ENCODE measurements at regions not wholly inside any gene's neighbourhood (a gene's known extent, or its start where the extent isn't known, plus 50 kb on each side); places are given as distances from the start of the nearest gene placed in this dataset.
A peak's percentile ranks its signal among the peaks of the same experiment; 100 is the strongest.

DNA sequence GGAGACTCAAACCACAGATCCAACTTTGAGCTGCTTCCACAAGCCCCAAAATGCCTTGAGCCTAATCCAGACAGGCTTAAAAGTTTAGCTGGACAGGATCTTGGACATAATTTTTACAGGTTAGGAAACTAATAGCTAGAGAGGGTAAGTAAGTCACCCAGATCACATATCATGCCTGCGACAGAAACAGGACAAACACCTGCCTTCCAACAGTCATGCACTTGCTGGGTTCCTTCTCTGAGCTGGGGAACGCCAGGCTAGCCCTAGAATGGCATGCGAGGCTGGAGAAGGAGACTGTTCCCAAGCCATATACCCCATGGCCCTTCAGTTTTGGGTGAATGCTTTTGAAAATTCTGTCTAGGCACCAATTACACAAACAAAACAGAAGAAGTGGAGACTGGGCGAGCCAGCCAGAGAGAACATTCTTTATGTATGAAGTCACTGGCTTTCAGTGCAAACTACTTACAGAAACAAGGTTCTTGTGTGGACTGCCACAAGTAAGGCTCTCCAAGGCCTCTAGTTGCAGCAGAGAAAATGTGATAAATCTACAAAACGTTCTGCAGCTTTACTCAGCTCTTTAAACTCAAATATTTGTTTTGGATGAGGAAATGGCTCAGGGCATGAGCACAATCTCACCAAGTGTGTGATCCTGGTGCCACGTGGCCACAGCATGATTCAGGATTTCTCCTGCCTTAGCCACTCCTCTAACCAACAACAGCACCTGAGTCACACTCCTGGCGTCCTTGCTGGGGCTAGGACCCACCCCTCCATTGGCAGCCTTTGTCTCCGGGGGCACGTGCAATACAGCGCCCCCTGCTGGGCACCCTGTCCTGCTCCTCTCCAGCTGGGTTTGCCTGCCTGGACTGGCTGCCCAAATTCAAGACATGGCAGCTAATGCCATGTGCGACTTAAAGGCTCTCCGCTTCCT lies 73.4 kb upstream of the UBL3 start:
- peak in 2 of 4 experiments; percentile 19 to 27 for DNase-seq

- no peak for DNase-seq
Measured at GRCh38 chr13:29922896-29923295, 72.5 kb upstream of the UBL3 start.

DNA sequence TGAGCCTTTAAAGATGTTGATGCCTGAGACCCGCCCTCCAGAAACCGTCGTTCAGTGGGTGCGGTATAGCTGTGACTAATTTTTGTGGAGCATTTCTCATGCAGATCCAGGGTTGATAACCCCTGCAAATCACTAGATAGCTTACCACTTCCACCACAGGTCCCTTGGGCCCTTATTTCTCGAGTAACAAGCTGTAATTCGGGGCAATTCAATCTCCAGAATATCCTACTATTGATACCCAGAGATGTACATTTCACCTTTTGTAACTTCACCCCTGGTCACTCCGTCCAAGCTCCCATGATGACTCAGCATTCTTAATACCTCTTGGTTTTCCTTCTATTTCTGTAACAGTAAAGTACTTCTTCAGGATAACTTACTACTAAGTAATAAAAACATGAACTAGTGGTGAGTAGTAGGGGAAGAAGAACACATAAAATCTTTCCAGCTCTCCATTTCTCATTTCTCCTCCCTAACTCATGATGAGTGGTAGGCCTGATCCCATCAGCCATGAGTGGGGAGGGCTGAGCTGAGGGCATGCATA lies 71.9 kb upstream of the UBL3 start:
- DNase-seq = no peak

GRCh38 chr13:29921542-29921941 lies 71.1 kb upstream of the UBL3 start:
- DNase-seq = no peak

GRCh38 chr13:29920025-29920643 lies 69.7 kb upstream of the UBL3 start:
- no peak for DNase-seq

DNA sequence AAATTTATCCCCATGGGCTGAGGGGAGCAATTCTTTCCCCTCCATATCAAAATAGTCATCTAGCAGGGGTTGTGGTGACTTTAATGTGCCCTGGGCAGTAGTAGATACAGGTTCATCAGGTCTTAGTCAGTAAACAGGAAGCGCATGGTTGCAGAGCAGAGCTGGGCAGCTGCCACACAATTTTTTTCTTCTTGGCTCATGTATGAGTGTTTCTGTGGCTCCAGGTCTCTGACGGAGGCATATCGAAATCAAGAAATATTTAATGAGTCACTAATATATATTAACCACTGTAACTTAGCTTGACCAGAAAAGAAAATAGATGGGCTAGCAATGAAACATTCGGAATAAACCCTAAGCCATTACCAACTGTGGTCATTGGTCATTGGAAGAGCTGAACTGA lies 68.4 kb upstream of the UBL3 start:
- DNase-seq = no peak

DNA sequence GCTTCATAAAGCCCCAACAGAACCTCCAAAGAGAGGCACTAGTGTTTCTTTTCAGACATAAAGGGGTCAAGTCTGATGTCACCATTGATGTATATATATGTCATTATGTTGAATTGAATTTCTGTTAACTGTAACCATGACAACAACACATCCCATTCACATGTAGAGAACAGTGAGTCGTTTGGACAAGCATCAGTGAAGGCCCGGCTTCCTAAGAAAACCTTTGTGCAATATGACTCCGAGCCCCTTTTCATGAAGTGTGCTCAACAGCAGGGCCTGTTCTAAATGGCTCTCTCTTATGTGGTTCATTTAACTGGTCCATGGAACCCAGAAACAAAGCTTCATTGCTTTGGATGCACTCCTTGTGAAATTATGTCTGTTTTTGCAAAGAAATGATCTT lies 67.2 kb upstream of the UBL3 start:
- no peak for DNase-seq

DNA sequence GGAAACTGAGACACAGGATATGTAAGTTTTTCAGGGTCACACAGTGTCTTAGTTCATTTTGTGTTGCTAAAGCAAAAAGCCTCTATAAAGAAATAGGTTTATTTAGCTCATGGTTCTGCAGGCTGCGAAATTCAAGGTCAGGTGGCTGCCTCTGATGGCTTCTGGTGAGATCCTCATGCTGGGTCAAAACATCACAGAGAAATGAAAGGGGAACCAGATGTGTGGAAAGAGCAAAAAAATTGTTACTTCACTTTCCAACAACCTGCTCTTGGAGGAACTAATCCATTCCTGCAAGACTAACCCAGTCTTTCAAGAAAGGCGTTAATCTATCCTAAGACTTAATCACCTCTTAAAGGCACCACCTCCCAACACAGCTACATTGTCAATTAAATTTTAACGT lies 64.2 kb upstream of the UBL3 start:
- DNase-seq = no peak

DNA sequence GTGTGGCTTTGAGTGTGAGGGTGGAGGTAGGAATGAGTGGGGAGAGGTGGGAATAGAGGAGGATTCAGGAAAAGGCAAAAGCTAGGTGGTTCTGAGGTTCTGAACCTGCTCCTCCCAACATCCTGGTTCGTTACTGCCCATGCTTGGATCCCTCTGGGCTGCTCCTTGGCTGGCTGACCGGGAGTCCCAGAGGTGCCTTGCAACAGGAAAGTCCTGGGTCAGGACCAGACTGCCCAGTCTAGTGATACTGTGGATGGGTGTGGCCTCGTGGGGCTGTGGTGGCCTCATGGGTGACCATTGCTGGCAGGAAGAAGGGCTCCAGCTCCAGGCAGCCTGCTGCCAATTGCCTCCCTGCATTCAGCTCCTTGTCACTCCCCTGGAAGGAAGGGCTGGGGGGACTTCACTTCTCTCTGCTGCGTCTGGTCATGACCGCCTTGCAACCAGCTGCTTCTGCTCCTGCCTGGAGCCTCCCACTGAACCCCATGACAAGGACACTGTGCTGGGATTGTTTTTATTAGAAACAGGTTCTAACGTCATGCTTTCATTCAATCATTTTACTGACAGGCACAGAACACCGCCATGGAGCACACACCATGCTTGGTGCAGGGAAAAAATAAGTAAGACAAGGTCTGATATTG lies 61.5 kb upstream of the UBL3 start:
- DNase-seq = no peak

GRCh38 chr13:29909975-29910674 lies 59.7 kb upstream of the UBL3 start:
- DNase-seq = no peak

DNA sequence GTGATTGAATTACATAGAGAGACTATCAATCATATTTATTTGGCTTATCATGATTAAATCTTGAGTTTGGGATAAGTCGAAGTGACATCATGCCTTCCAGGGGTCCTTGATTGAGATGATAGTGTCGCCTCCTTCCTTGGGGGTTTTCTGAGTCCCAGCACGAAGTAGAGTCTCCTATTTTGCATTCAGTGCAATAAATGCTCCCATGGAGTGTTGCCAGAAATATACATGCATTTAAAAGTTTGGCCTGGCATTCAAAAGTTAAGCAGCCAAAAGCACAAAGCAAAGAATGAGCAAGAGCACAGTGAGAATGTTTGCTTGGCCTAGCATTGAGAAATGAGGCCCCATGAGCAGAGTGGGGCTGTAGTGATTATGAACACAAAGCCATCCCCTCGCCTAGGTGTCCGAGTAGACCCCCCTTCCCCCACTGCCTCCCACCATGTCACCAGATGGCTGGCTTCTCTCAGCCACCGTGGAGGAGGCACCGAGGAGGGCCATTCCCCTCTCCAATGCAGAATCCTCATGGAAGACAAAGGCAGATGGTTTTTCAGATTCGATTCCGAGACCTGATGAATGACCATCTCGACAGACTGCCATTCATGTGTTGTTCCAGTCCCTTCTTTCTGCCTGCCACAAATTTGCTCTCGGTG lies 58.8 kb upstream of the UBL3 start:
- DNase-seq = no peak

- no peak for DNase-seq
Measured at GRCh38 chr13:29908416-29909080, 58.1 kb upstream of the UBL3 start.

DNA sequence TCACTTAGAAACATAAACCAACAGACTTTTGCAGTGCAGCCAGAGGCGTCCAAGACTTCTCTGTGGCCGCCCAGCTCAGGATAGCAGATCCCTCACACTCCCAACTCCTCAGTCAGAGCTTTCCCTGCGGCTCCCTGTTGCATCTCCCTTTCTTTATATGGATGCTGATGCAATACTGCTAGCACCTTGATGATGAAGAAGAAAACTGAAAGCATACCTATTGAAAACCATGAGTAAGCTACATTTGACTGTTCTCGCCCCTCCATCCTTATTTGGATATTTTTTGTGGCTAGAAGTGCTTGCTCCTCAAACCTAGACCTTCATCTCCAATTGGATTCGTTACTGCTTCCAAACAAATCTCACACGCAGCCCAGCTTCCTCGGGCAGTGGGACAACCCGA lies 57.3 kb upstream of the UBL3 start:
- DNase-seq = no peak

DNA sequence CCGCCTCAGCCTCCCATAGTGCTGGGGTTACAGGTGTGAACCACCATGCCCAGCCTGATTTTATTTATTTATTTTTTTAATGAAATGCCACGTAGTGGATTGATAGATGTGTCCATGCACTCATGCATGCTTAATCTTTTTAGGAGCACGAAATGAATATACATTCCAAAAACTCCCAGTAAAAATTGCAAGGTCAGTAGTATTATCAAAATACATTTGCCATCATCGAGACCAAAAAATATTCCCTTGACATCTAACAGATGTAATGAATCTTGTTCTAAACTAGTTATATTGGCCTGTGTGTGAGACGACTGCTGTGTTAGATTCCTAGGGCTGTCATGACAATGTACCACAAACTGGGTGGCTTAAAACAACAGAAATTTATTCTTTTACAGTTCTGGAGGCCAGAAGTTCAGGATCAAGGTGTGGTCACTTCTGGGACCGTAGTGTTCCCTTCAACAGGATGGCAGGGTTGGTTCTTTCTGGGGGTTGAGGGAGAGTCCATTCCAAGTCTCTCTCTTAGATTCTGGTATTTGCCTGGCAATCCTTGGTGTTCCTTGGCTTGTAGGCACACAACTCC lies 56.1 kb upstream of the UBL3 start:
- no peak for DNase-seq

- no peak for DNase-seq
Measured at GRCh38 chr13:29905845-29906244, 55.4 kb upstream of the UBL3 start.

GRCh38 chr13:29903996-29904395 lies 53.6 kb upstream of the UBL3 start:
- no peak for DNase-seq

- DNase-seq = no peak
Measured at GRCh38 chr13:29903543-29903942, 53.1 kb upstream of the UBL3 start.

DNA sequence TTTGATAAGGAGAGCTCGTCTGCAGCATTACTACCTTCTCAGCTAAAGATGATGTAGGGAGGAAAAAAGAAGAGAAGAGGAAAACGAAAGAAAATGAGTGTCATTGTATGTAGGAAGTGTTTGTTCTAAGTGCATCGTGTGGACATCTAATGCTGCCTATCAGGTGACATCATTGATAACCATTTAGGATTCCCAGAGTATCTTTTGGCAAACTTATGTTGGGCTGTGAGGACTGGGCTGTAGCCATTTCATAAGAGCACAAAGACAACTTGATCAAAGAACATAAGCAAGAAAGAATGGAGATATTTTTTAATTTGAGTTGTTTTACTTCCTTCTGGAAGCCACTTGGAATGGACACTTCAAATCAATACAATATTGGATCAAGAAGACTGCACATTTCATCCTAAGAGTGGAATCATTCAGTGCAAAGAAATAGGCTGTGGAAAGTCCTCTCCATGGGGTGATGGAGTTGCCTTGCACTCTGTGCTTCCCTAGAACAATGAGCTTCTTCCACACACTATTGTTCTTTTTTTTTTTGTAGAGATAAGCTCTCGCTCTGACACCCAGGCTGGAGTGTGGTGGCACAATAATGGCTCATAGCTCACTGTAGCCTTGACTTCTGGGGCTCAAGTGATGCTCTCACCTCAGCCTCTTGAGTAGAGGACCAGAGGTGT lies 52.4 kb upstream of the UBL3 start:
- DNase-seq = no peak

GRCh38 chr13:29901710-29902631 lies 51.6 kb upstream of the UBL3 start:
- no peak for DNase-seq
